ENCODE measurements at regions not wholly inside any gene's neighbourhood (a gene's known extent, or its start where the extent isn't known, plus 50 kb on each side); places are given as distances from the start of the nearest gene placed in this dataset.
"Not testable (repeated sequence)": the region's sequence is repeated elsewhere in the genome, so short reads cannot be mapped to it uniquely, and the experiment has no call there.

DNA sequence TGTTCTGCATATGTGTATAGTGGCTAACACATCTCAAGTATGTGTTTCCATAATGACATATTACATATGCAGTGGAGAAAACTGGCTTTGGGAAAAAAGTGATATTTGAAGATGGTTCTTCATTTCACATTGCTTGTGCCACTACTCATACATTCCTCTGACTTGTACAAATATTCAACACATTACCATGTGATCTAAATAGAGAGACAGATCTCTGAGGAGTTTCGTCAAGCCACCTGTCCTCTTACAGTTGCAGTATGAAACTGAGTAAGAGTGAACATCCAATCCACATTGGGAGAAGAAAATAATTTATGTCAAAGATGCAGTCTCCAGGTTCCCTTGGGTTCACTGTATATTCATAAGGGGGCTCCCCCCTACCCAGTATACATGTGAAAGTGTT is 123.9 kb downstream of the KDR start:
- no peak overlapping the region for H3K27ac ChIP-seq (ENCODE audit: low read depth in 1 of 2, low read length in 1 of 2)
- DNase-seq (ENCODE audit: low read depth in 6 of 9, low spot score in 9 of 9) = no peak
- H3K36me3 ChIP-seq (ENCODE audit: control insufficient read depth in 2 of 2, insufficient read depth in 2 of 2, low read length in 1 of 2) = no peaks in the 10 kb centered on the region
- no peaks in the 10 kb centered on the region for H3K27me3 ChIP-seq (ENCODE audit: control insufficient read depth in 2 of 2, insufficient read depth in 1 of 2, low read length in 1 of 2)
- no peaks in the 10 kb centered on the region for H3K9me3 ChIP-seq (ENCODE audit: control insufficient read depth in 2 of 2, insufficient read depth in 1 of 2, low read length in 1 of 2)
- no peak overlapping the region for H3K4me3 ChIP-seq (ENCODE audit: low read length in 2 of 2)
- no peaks in the 10 kb centered on the region for H3K4me1 ChIP-seq (ENCODE audit: control insufficient read depth in 2 of 2, insufficient read depth in 2 of 2, low read length in 2 of 2)
- WGBS = 89% methylated on average over 1 of the region's 1 CpG

DNA sequence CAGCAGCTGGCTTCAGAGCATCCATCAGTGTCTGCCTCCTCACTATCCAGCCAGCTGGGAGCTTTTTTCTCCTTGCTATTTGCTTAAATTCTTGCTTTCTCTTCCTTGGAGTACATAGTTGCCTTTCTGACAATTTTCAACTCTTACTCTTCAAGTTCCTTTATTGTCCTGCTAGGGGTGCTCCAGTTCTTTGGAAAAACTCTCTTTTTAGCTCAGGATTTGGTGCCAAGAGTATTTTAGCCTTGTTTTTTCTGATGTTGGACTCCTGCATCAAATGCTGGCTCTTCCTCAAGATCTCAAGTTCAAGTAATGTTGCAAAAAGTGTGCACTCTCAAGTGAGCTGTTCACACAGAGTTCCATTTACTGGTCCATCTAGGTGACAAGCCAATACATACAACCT is 126.4 kb downstream of the KDR start:
- H3K27ac ChIP-seq (ENCODE audit: low read depth in 1 of 2, low read length in 1 of 2) = no peak overlapping the region
- no peaks in the 10 kb centered on the region for H3K9me3 ChIP-seq (ENCODE audit: control insufficient read depth in 2 of 2, insufficient read depth in 1 of 2, low read length in 1 of 2)
- H3K36me3 ChIP-seq (ENCODE audit: control insufficient read depth in 2 of 2, insufficient read depth in 2 of 2, low read length in 1 of 2) = no peaks in the 10 kb centered on the region
- H3K27me3 ChIP-seq (ENCODE audit: control insufficient read depth in 2 of 2, insufficient read depth in 1 of 2, low read length in 1 of 2) = no peaks in the 10 kb centered on the region
- H3K4me1 ChIP-seq (ENCODE audit: control insufficient read depth in 2 of 2, insufficient read depth in 2 of 2, low read length in 2 of 2) = no peaks in the 10 kb centered on the region
- peak in 1 of 9 donors; percentile 7 for DNase-seq (ENCODE audit: low read depth in 6 of 9, low spot score in 9 of 9)
- no peak overlapping the region for H3K4me3 ChIP-seq (ENCODE audit: low read length in 2 of 2)

- not testable (repeated sequence) for H3K27me3 ChIP-seq (ENCODE audit: control insufficient read depth in 2 of 2, insufficient read depth in 1 of 2, low read length in 1 of 2); H3K9me3 ChIP-seq (ENCODE audit: control insufficient read depth in 2 of 2, insufficient read depth in 1 of 2, low read length in 1 of 2); H3K36me3 ChIP-seq (ENCODE audit: control insufficient read depth in 2 of 2, insufficient read depth in 2 of 2, low read length in 1 of 2); H3K4me1 ChIP-seq (ENCODE audit: control insufficient read depth in 2 of 2, insufficient read depth in 2 of 2, low read length in 2 of 2); H3K4me3 ChIP-seq (ENCODE audit: low read length in 2 of 2); DNase-seq (ENCODE audit: low read depth in 6 of 9, low spot score in 9 of 9); H3K27ac ChIP-seq (ENCODE audit: low read depth in 1 of 2, low read length in 1 of 2)
- 94% methylated on average over 28 of the region's 28 CpGs for WGBS
These were observed 131.8 kb downstream of the KDR start for GRCh38 chr4:54993473-54994026.

DNA sequence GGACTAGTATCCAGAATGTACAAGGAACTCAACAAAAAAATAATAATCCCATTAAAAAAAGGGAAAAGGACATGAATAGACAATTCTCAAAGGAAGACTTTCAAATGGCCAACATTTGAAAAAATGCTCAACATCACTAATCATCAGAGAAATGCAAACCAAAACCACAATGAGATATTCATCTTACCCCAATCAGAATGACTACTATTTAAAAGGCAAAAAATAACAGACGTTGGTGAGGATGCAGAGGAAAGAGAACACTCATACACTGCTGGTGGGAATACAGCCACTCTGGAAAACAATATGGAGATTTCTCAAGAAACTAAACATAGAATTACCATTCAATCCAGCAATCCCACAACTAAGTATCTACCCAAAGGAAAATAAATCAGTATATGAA is 133.1 kb downstream of the KDR start:
- no peaks in the 10 kb centered on the region for H3K27me3 ChIP-seq (ENCODE audit: control insufficient read depth in 2 of 2, insufficient read depth in 1 of 2, low read length in 1 of 2)
- 70% methylated on average over 1 of the region's 1 CpG for WGBS
- no peak for DNase-seq (ENCODE audit: low read depth in 6 of 9, low spot score in 9 of 9)
- no peaks in the 10 kb centered on the region for H3K36me3 ChIP-seq (ENCODE audit: control insufficient read depth in 2 of 2, insufficient read depth in 2 of 2, low read length in 1 of 2)
- no peaks in the 10 kb centered on the region for H3K4me1 ChIP-seq (ENCODE audit: control insufficient read depth in 2 of 2, insufficient read depth in 2 of 2, low read length in 2 of 2)
- no peaks in the 10 kb centered on the region for H3K9me3 ChIP-seq (ENCODE audit: control insufficient read depth in 2 of 2, insufficient read depth in 1 of 2, low read length in 1 of 2)
- H3K27ac ChIP-seq (ENCODE audit: low read depth in 1 of 2, low read length in 1 of 2) = no peak overlapping the region
- H3K4me3 ChIP-seq (ENCODE audit: low read length in 2 of 2) = no peak overlapping the region

GRCh38 chr4:54988655-54989054 is 136.7 kb downstream of the KDR start:
- Histone ChIP-seq H3K36me3 (ENCODE audit: control insufficient read depth in 2 of 2, insufficient read depth in 2 of 2, low read length in 1 of 2) (no peaks in the 10 kb centered on the region), H3K4me3 (ENCODE audit: low read length in 2 of 2) (no peak overlapping the region), H3K27me3 (ENCODE audit: control insufficient read depth in 2 of 2, insufficient read depth in 1 of 2, low read length in 1 of 2) (no peaks in the 10 kb centered on the region), H3K4me1 (ENCODE audit: control insufficient read depth in 2 of 2, insufficient read depth in 2 of 2, low read length in 2 of 2) (no peaks in the 10 kb centered on the region), H3K27ac (ENCODE audit: low read depth in 1 of 2, low read length in 1 of 2) (no peak overlapping the region), H3K9me3 (ENCODE audit: control insufficient read depth in 2 of 2, insufficient read depth in 1 of 2, low read length in 1 of 2) (peaks cover 0 to 9% of the 10 kb centered on the region in 2 donors)
- no peak for DNase-seq (ENCODE audit: low read depth in 6 of 9, low spot score in 9 of 9)

DNA sequence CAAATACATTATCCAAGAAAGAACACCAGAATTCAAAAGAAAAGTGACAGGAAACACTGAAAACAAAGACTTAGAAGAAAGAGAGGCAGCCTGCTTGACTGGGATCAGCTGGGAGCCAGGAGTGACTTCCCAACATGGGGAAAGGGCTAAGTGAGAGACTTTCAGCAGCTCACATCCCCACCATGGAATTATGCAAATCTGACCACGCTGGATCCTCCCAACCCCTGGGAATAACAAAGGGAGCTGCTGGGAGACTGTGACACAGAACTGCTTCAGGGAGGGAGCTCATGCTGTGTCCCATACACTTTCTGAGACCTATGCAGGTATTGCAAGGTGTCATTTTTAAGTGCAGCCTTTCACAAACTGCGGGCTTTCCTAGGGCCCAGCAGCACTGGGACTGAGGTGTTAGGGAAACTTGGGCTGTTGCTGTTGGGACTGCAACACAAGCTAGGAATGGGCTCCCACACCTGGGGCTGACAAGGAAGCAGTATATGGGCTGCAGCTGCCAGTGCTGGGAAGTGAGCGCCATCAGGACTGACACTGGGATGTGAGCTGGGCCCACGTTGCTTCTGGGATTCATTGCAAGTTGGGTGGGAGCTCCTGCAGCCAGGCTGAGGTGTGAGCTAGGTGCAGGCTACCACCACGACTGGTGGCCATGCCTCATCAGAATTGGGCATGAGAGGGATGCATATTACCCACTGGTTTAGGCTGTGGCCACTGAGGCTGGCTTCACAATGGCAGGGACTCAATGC is 139.1 kb downstream of the KDR start:
- WGBS = 90% methylated on average over 5 of the region's 5 CpGs
- Histone ChIP-seq H3K4me3 (ENCODE audit: low read length in 2 of 2) (no peak overlapping the region), H3K36me3 (ENCODE audit: control insufficient read depth in 2 of 2, insufficient read depth in 2 of 2, low read length in 1 of 2) (no peaks in the 10 kb centered on the region), H3K4me1 (ENCODE audit: control insufficient read depth in 2 of 2, insufficient read depth in 2 of 2, low read length in 2 of 2) (no peaks in the 10 kb centered on the region), H3K9me3 (ENCODE audit: control insufficient read depth in 2 of 2, insufficient read depth in 1 of 2, low read length in 1 of 2) (peaks cover 0 to 9% of the 10 kb centered on the region in 2 donors), H3K27me3 (ENCODE audit: control insufficient read depth in 2 of 2, insufficient read depth in 1 of 2, low read length in 1 of 2) (no peaks in the 10 kb centered on the region), H3K27ac (ENCODE audit: low read depth in 1 of 2, low read length in 1 of 2) (no peak overlapping the region)
- no peak for DNase-seq (ENCODE audit: low read depth in 6 of 9, low spot score in 9 of 9)

GRCh38 chr4:54976682-54977081 is 148.7 kb downstream of the KDR start:
- no peaks in the 10 kb centered on the region for H3K27me3 ChIP-seq (ENCODE audit: control insufficient read depth in 2 of 2, insufficient read depth in 1 of 2, low read length in 1 of 2)
- H3K9me3 ChIP-seq (ENCODE audit: control insufficient read depth in 2 of 2, insufficient read depth in 1 of 2, low read length in 1 of 2) = no peaks in the 10 kb centered on the region
- WGBS = 91% methylated on average over 4 of the region's 4 CpGs
- no peaks in the 10 kb centered on the region for H3K36me3 ChIP-seq (ENCODE audit: control insufficient read depth in 2 of 2, insufficient read depth in 2 of 2, low read length in 1 of 2)
- H3K4me1 ChIP-seq (ENCODE audit: control insufficient read depth in 2 of 2, insufficient read depth in 2 of 2, low read length in 2 of 2) = no peaks in the 10 kb centered on the region
- no peak for DNase-seq (ENCODE audit: low read depth in 6 of 9, low spot score in 9 of 9)
- H3K27ac ChIP-seq (ENCODE audit: low read depth in 1 of 2, low read length in 1 of 2) = no peak overlapping the region
- H3K4me3 ChIP-seq (ENCODE audit: low read length in 2 of 2) = no peak overlapping the region

GRCh38 chr4:54976031-54976430 is 149.4 kb downstream of the KDR start:
- Histone ChIP-seq H3K4me1 (ENCODE audit: control insufficient read depth in 2 of 2, insufficient read depth in 2 of 2, low read length in 2 of 2) (no peaks in the 10 kb centered on the region), H3K4me3 (ENCODE audit: low read length in 2 of 2) (no peak overlapping the region), H3K27me3 (ENCODE audit: control insufficient read depth in 2 of 2, insufficient read depth in 1 of 2, low read length in 1 of 2) (no peaks in the 10 kb centered on the region), H3K9me3 (ENCODE audit: control insufficient read depth in 2 of 2, insufficient read depth in 1 of 2, low read length in 1 of 2) (no peaks in the 10 kb centered on the region), H3K27ac (ENCODE audit: low read depth in 1 of 2, low read length in 1 of 2) (no peak overlapping the region), H3K36me3 (ENCODE audit: control insufficient read depth in 2 of 2, insufficient read depth in 2 of 2, low read length in 1 of 2) (no peaks in the 10 kb centered on the region)
- DNase-seq (ENCODE audit: low read depth in 6 of 9, low spot score in 9 of 9) = no peak
- 95% methylated on average over 3 of the region's 3 CpGs for WGBS

- Histone ChIP-seq H3K9me3 (ENCODE audit: control insufficient read depth in 2 of 2, insufficient read depth in 1 of 2, low read length in 1 of 2) (no peaks in the 10 kb centered on the region), H3K27ac (ENCODE audit: low read depth in 1 of 2, low read length in 1 of 2) (no peak overlapping the region), H3K4me3 (ENCODE audit: low read length in 2 of 2) (no peak overlapping the region), H3K27me3 (ENCODE audit: control insufficient read depth in 2 of 2, insufficient read depth in 1 of 2, low read length in 1 of 2) (no peaks in the 10 kb centered on the region), H3K36me3 (ENCODE audit: control insufficient read depth in 2 of 2, insufficient read depth in 2 of 2, low read length in 1 of 2) (no peaks in the 10 kb centered on the region), H3K4me1 (ENCODE audit: control insufficient read depth in 2 of 2, insufficient read depth in 2 of 2, low read length in 2 of 2) (no peaks in the 10 kb centered on the region)
- 94% methylated on average over 1 of the region's 1 CpG for WGBS
- DNase-seq (ENCODE audit: low read depth in 6 of 9, low spot score in 9 of 9) = no peak
These were observed 151.6 kb downstream of the KDR start for GRCh38 chr4:54973784-54974183.

Measured in thymus (tissue), 11 donors.